ENCODE measurements at regions not wholly inside any gene's neighbourhood (a gene's known extent, or its start where the extent isn't known, plus 50 kb on each side); places are given as distances from the start of the nearest gene placed in this dataset.

GRCh38 chr2:134120733-134121630 lies 132.9 kb upstream of the MGAT5 start:
- no peak for TF ChIP-seq CTCF (conservative IDR thresholded peaks at IDR 0.05; ENCODE audit: low read depth, low read length)
- TF ChIP-seq EZH2 (IDR thresholded peaks at IDR 0.05; ENCODE audit: borderline replicate concordance, low read depth, low read length, poor library complexity, severe bottlenecking), result peak; percentile 44

All from A673 (cell line).